ENCODE measurements at regions not wholly inside any gene's neighbourhood (a gene's known extent, or its start where the extent isn't known, plus 50 kb on each side); places are given as distances from the start of the nearest gene placed in this dataset.

DNA sequence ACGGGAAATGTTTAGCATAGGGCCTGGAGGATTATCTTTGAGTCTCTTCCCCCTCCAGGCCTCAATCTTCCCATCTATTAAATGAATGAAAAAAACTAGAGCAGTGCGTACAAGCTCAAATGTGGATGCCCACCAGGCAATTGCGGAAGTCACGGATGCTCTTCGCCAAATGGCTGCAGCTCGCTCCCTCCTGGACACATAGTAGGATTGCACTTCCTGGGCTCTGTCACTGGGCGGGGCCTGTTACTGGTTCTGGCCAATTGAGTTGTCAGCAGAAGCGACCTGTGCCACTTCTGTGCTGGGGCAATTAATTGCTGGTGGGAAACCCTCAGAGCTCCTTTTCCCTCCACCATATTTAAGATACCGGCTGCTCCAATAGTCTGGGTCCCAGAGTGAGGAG lies 168.2 kb upstream of the IRX6 start:
- TF ChIP-seq, protein P1, sequence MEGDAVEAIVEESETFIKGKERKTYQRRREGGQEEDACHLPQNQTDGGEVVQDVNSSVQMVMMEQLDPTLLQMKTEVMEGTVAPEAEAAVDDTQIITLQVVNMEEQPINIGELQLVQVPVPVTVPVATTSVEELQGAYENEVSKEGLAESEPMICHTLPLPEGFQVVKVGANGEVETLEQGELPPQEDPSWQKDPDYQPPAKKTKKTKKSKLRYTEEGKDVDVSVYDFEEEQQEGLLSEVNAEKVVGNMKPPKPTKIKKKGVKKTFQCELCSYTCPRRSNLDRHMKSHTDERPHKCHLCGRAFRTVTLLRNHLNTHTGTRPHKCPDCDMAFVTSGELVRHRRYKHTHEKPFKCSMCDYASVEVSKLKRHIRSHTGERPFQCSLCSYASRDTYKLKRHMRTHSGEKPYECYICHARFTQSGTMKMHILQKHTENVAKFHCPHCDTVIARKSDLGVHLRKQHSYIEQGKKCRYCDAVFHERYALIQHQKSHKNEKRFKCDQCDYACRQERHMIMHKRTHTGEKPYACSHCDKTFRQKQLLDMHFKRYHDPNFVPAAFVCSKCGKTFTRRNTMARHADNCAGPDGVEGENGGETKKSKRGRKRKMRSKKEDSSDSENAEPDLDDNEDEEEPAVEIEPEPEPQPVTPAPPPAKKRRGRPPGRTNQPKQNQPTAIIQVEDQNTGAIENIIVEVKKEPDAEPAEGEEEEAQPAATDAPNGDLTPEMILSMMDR (conservative IDR thresholded peaks at IDR 0.05; ENCODE audit: low read length): no peak
- TF ChIP-seq EZH2phosphoT487 (IDR thresholded peaks at IDR 0.05; ENCODE audit: borderline replicate concordance, low read depth, low read length): no peak
